Jurkat, Clone E6-1 (cell line): ENCODE measurements at regions not wholly inside any gene's neighbourhood (a gene's known extent, or its start where the extent isn't known, plus 50 kb on each side); places are given as distances from the start of the nearest gene placed in this dataset.
A peak's percentile ranks its signal among the peaks of the same experiment; 100 is the strongest.

Experiments
- DNase-seq: peaks from one replicate; pipeline ENCODE4 v3.0.0-alpha.2; 2011; ENCODE audit warnings: low read depth, low spot score
- H3K4me3 ChIP-seq: 2 replicates; pipeline ENCODE4 v1.5.1; 2011; ENCODE audit warnings: mild to moderate bottlenecking, low read length, control low read depth, moderate library complexity

DNA sequence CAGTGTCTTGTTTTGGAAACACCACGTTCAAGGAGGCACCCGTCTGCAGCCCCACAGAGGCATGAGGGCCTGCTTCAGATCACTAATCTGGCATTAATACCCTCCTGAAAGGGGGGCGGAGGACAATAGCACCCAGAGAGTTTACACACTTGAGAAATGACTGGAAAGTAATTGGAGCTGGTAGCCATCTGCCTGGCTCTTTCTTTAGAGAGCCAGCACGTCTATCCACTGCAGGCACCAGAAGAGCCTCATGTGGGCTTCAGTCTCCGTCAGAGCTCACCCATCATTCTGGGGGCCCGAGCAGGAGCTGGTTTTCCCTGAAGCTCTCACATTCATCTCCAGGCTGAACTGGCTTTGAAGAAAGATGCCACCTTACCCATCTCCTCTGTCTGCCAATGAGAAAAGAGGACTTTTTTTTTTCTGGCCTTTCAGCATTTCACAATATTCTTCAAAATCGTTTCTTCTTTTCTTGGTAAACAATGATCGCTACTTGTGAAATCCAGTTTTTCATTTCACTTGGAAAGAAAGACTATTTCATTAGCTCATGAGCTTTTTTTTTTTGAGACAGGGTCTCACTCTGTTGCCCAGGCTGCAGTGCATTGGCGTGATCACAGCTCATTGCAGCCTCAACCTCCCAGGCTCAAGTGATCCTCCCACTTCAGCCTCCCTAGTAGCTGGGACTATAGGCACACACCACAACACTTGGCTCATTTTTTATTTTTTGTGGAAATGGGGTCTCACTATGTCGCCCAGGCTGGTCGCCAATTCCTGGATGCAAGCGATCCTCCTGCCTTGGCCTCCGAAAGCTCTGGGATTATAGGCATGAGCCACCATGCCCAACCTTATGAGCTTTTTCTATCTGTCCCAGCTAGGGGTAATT is 124.7 kb upstream of the ZNF217 start:
- DNase-seq: no peak

DNA sequence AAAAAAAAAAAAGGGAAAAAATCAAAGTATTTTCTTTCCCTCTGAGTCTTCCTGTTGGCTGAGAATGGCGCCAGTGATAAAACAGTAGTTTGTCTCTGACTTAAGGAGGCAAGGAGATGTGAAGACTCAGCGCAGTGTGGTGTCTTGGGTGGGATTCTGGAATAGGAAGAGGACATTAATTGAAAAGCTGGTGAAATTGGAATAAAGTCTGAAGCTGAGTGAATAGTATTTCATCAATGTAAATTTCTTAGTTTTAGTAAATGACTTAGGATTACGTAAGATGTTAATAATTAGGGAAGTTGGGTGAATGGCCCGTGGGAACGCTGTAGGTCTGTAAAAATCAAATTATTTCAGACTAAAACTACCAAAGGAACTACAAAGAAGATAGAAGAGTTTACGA is 122.8 kb upstream of the ZNF217 start:
- DNase-seq: no peak

More for the DNA sequence above, 124.7 kb upstream of the ZNF217 start:
- H3K4me3 ChIP-seq: no peak overlapping the region

DNA sequence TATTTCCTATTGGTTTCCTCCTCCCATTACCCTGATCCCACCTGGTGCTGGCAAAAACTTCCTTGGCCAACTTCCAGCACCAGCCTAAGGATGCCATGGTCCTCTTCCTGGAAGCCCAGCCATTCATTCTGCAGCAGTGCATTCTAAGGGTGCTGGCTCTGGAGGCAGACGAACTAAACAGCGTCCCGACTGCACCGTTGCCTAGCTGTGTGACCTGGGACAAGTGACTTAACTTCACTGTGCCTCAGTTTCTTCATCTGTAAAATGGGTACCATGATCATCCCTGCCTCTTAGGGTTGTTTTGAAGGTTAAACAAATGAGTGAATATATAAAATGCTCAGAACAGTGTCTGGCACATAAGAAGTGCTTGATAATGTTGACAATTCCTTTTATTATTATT is 120.9 kb upstream of the ZNF217 start:
- DNase-seq: no peak
- no peak overlapping the region for H3K4me3 ChIP-seq

More for the DNA sequence above, 122.8 kb upstream of the ZNF217 start:
- no peak overlapping the region for H3K4me3 ChIP-seq

DNA sequence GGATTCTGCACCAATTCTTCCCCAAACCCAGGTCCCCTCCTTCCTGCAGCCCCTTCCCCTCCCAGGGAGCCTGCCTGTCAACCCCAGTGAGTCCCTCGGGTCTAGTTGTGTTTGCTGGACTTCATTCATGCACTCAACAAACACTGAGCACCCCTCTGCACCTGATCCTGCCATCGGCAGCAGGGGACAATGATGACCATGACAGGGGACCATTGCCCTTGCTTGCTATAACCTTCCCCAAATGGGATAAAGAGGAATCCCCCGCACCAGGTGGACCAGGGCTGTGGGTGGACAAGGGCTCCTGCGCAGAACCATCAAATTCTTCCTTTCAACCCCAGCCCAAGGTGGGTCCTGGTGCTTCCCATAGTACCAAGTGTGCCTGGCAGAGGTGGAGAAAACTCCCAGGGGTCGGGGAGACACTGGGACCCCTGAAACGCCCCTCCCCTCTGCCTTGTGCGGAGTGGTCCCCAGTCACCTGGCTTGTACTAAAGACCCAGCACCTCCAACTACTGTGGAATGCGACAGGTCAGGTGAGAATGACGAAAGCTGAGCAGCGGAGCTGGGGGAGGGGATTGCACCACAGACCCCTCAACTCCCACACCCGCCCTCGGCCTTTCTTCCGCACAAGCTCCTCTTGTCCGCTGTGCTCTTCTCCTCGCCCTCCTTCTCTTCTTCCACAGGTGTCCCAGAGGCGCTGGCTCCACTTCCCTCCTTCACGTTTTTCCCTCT is 119.9 kb upstream of the ZNF217 start:
- H3K4me3 ChIP-seq: no peak overlapping the region
- DNase-seq: no peak

DNA sequence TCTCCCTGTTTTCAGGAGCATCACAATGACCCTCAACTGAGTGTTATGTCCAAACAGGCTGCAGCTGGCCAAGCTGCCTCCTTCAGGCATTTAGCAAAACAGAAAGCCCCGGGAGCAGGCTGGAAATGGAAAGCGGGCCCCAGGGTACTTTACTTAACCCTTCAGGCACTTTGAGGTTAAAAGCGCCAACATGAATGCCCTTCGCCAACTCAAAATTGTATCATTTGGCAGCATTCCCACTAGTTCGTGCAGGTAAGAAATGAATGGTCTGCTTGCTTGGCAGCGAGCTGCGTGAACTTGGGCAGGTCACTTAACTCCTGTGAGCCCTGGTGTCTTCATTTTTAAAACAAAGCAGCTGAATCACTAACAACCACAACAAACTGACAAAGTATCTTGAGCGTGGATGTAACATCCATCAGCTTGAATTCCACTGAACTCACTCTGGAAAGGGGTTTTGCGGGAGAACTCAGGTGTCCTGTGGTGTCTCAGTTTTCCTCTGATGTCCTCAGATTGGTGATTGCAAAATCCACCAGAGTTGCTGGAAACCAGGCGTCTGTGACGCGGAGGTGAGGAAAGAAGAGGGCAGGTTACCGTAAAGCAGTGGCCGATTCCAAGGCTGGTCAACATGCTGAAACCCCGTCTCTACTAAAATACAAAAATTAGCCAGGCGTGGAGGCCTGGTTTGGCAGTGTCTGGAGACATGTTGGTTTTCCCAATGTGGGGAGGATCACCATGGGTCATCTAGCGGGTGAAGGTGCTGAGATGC is 118.8 kb upstream of the ZNF217 start:
- H3K4me3 ChIP-seq: no peak overlapping the region
- DNase-seq: no peak

DNA sequence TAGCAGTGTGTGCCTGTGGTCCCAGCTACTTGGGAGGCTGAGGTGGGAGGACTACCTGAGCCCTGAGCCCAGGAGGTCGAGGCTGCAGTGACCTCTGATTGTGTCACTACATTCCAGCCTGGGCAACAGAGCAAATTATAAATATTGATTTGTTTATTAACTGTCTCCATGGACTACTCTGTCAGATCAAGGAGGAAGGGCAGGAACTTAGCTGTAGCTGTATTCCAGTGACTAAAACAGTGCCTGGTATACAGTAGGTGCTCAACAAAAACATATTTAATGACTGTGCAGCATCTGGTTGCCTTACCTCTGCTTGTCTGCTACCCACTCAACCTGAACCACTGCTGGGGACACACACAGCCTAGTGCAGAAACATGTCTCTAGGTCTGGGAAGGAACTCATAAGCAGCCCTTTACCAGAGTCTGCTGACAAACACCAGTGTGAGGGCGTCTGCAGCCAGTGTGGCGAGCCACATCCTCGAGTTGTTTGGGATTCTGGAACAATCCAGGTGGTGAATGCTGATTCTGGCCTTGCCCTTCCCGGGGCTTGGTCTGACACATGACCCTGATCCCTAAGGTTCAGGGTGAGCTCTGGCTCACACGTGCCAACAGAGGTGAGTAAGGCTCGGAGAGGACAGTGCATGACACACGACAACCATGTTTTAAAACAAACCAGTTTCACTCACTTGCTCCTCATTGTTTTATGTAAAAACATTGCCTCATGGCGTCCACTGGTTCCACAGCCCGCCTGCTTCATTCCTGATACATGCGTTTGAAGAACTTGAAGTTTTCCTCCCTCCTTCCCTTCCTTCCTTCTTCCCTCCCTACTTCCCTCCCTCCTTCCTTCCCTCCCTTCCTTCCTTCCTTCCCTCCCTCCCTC is 117.9 kb upstream of the ZNF217 start:
- DNase-seq: no peak
- H3K4me3 ChIP-seq: no peak overlapping the region

DNA sequence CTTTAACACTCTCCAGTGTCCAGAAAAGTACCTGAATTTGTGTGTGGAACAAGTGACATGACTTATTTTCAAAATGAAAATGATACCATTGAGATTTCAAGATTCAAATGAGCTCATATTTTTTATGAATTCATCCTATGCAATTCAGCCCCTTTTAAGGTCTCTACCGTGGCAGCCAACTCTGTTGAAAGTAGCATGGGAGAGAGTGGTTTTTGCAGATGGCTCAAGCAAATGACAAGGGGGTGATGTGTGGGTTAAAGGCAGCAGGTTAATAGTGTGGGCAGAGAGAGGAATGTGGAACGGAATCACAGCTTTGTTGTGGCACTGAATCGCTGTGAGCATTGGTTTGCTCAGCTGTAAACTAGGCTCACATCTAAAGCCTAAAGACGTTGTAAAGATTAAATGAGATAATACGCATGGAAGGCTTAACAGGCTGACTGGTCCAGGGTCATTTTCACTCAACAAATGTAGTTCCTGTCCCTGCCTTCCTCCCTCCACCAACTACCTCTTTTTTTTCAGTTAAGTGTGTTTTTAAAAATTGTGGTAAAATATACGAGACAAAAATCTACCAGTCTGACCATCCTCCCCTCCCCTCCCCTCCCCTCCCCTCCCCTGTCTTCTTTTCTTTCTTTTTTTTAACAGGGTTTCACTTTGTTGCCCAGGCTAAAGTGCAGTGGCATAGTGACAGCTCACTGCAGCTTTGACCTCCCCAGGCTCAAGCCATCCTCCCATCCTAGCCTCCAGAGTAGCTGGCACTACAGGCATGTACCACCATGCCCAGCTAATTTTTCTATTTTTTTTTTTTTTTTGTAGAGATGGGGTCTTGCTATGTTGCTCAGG is 114.7 kb upstream of the ZNF217 start:
- H3K4me3 ChIP-seq: peak overlapping the region; percentile 11
- peak; percentile 99 for DNase-seq

DNA sequence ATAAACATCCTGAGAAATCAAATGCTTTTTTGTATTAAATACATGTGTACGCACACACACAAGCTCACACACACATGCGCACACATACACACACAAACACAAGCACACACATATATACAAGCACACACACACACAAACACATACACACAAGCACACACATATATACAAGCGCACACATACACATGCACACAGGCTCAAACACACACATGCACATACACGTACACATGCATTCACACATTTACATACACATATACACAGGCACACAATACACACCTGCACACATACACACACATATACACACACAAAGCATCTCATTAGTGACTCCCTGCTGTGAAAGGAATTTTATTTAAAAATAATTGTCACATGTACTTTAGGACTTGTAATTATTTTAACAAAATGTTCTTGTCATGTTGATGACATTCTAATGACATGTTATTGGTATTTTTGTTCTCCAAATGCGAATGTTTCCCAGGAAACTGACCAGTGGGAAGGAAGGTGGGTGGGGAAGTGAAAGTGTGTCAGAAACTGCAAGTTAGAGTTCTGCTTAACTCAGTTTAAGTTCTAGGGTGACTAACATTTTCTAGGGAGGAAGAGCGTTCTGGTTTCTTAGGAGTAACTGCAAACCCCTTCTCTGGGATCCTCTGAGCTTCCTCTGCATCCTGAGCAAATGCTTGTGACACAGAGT is 113.9 kb upstream of the ZNF217 start:
- peak overlapping the region; percentile 11 for H3K4me3 ChIP-seq
- peak; percentile 37 for DNase-seq

DNA sequence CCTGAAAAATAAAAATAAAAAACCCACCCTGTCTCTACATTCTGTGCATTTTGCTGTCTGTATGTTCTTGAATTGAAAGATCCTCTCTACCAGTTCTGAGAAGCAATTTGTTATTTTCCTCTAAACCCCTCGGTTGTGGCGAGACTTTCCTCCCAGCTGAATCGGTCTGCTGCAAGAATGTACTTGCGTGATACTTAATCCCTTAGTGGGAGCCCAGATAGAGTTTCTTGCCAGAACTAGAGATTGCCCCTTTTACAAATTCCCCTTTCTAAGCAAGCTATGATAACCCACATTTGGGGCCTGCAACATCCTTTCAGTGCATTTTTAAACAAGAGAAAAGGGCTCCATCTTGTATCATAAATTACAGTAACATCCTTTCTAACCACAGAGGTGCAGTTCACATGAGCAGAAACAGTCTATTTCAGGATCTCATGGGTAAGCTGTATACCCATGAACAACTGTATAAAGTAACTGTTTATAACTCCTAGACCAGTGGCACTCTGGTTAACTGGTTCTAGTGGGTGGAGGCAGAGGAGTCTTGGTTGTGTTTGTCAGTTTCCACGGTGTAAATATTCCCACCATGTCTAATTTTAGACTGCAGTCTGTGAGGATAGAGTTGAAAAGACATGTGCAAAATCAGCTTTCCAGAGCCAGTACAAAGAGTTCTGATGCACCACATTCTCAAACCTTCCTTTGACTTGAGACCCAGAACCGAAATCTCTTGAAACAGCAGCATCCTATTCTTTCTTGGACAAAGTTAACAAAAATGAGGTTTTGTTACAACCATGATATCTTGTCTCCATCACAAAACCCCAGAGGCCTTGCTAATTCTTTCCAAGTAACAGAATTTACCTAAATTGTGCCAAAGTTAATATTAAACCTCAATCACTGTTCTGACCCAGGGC is 113.1 kb upstream of the ZNF217 start:
- peak; percentile 70 for DNase-seq
- peak overlapping the region; percentile 9 for H3K4me3 ChIP-seq

DNA sequence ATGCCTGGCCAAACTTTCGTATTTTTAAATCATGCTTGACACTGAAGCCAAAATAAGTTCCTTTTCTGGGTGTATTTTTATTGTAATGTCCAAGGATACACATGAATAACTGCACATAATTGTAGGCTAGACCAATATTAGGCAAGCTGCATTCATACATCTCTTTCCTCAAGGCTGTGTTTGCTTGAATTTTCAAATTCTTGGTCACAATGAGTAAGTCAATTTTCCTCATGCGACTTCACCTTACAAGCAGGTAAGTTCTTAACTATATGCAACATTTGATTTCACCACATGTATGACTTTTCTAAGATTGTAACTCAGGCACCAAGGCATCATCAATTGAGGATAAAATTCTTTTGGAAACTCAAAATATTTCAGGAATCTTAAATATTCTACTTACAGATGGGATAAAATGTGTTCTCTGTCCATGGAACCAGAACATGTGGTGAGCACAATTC is 112.4 kb upstream of the ZNF217 start:
- no peak overlapping the region for H3K4me3 ChIP-seq
- DNase-seq: no peak

DNA sequence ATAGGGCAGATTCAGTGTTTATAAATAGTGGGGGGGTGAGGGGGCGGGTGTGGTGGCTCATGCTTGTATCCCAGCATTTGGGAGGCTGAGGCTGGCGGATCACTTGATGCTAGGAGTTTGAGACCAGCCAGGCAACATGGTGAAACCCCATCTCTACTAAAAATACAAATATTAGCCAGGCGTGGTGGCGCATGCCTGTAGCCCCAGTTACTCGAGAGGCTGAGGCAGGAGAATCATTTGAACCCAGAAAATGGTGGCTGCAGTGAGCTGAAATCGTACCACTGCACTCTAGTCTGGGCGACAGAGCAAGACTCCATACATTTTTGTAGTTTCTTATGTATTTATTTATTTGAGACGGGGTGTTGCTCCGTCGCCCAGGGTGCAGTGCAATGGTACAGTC is 109.0 kb upstream of the ZNF217 start:
- no peak for DNase-seq
- H3K4me3 ChIP-seq: no peak overlapping the region

DNA sequence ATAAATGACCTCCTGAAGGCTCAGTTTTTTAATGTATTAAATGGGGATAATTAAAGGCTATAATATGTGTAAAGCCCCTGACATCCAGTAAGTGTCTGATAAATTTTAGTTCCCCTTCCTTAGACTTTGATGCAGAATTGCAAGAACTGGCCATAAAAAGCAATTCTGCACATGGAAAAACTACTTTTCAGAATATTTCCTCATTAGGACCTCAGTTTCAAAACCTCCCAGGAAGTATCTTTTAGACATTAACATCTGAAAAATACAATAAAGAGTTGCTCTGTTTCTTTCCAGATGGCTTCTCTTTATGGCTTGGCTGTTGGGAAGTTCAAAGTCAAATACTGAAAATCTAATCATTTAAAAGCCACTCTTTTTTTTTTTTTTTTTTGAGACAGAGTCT is 106.3 kb upstream of the ZNF217 start:
- no peak for DNase-seq
- H3K4me3 ChIP-seq: no peak overlapping the region

DNA sequence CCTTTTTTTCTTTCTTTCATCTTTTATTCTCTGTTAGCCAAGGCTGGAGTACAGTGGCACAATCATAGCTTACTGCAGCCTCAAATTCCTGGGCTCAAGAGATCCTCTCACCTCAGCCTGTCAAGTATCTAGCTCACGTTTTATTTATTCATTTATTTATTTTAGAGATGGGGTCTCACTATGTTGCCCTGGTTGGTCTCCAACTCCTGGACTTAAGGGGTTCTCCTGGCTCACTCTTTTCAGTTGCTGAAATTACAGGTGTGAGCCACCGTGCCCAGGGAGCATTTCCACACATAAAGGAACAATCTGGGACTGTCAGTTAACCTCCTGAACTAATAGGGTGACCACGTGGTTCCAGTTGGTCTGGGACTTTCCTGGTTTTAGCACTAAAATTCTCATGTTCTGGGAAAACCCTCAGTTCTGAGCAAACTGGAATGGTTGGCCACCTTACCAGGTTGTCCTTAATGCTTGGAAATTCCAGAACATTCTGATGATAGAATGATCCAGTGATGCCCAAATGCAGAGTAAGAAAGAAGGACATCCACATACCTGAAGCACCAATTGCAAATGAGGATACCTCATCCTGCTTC is 105.5 kb upstream of the ZNF217 start:
- H3K4me3 ChIP-seq: no peak overlapping the region

DNA sequence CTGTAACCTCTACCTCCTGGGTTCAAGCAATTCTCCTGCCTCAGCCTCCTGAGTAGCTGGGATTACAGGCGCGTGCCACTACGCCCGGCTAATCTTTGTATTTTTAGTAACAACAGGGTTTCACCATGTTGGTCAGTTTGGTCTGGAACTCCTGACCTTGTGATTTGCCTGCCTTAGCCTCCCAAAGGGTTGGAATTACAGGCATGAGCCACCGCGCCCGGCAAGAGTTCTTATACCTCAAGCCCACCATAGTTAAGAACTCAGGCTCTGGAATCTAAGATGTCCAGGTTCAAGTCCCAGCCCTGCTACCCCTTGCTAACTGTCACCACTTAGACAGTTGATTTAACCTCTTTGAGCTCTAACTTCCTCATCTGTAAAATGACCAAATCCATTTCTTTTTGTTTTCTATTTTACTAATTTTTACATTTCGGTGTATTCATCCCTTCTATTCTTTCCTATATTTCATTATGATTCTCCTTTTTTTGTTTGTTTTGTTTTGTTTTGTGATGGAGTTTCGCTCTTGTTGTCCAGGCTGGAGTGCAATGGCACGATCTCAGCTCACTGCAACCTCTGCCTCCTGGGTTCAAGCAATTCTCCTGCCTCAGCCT is 104.8 kb upstream of the ZNF217 start:
- H3K4me3 ChIP-seq: no peak overlapping the region
- DNase-seq: no peak

More for the DNA sequence above, 105.5 kb upstream of the ZNF217 start:
- DNase-seq: no peak

DNA sequence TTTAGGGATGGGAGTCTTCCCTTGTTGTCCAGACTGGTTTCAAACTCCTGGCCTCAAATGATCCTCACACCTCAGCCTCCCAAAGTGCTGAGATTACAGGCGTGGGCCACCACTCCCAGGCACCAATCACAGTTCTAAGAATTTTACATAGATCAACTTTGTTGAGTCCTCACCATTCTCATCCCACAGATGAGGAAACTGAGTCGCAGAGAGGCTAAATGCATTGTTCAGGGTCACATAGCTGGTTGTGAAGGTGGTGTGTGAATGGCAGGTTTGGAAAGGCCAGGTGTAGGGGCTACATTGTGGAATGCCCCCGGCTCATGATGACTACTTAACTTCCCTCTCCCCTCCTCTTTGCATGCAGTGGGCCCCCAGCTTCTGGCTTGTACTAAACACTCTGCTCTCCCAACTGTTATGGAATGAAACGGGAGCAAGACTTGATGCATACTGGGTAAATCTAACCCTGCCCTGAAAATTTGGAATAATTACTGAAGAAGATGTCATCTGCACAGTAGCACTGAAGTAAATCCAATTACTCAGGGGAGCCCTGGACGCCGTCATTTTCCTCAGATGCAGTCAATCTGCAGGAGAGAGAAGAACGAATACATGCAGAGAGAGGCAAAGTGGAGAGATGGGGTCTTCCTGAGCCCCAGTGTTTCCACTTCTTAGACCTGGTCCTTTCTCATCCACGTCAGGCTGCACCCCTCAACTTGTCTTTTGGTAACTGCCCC is 102.3 kb upstream of the ZNF217 start:
- DNase-seq: no peak
- no peak overlapping the region for H3K4me3 ChIP-seq
